ENCODE measurements at regions not wholly inside any gene's neighbourhood (a gene's known extent, or its start where the extent isn't known, plus 50 kb on each side); places are given as distances from the start of the nearest gene placed in this dataset.
"Not testable (repeated sequence)": the region's sequence is repeated elsewhere in the genome, so short reads cannot be mapped to it uniquely, and the experiment has no call there.

GRCh38 chr6:155543166-155543847 lies 87.7 kb upstream of the NOX3 start:
- no peak for TF ChIP-seq CTCF (IDR thresholded peaks at IDR 0.05; ENCODE audit: low read depth, low read length, missing control alignments)
- no peak overlapping the region for H3K4me3 ChIP-seq (ENCODE audit: low read depth, low read length)
- in situ Hi-C loops (cut with HindIII; ENCODE audit: low sequenced_read_pairs), result no loop called here
- DNase-seq (ENCODE audit: low read depth), result no peak

- H3K4me3 ChIP-seq (ENCODE audit: low read depth, low read length), result no peak overlapping the region
- in situ Hi-C loops (cut with HindIII; ENCODE audit: low sequenced_read_pairs), result no loop called here
- no peak for DNase-seq (ENCODE audit: low read depth)
- TF ChIP-seq CTCF (IDR thresholded peaks at IDR 0.05; ENCODE audit: low read depth, low read length, missing control alignments), result no peak
These were observed 86.4 kb upstream of the NOX3 start for GRCh38 chr6:155542036-155542435.

GRCh38 chr6:155538708-155539390 lies 83.2 kb upstream of the NOX3 start:
- DNase-seq (ENCODE audit: low read depth), result no peak
- no peak for TF ChIP-seq CTCF (IDR thresholded peaks at IDR 0.05; ENCODE audit: low read depth, low read length, missing control alignments)
- in situ Hi-C loops (cut with HindIII; ENCODE audit: low sequenced_read_pairs), result no loop called here
- H3K4me3 ChIP-seq (ENCODE audit: low read depth, low read length), result no peak overlapping the region

- H3K4me3 ChIP-seq (ENCODE audit: low read depth, low read length), result no peak overlapping the region
- in situ Hi-C loops (cut with HindIII; ENCODE audit: low sequenced_read_pairs), result no loop called here
- TF ChIP-seq CTCF (IDR thresholded peaks at IDR 0.05; ENCODE audit: low read depth, low read length, missing control alignments), result no peak
- no peak for DNase-seq (ENCODE audit: low read depth)
These were observed 79.0 kb upstream of the NOX3 start for GRCh38 chr6:155534678-155535077.

GRCh38 chr6:155530219-155530834 lies 74.7 kb upstream of the NOX3 start:
- in situ Hi-C loops (cut with HindIII; ENCODE audit: low sequenced_read_pairs), result no loop called here
- H3K4me3 ChIP-seq (ENCODE audit: low read depth, low read length), result no peak overlapping the region
- TF ChIP-seq CTCF (IDR thresholded peaks at IDR 0.05; ENCODE audit: low read depth, low read length, missing control alignments), result peak; percentile 74
- DNase-seq (ENCODE audit: low read depth), result peak; percentile 31

GRCh38 chr6:155529814-155530213 lies 74.2 kb upstream of the NOX3 start:
- DNase-seq (ENCODE audit: low read depth); in situ Hi-C loops (cut with HindIII; ENCODE audit: low sequenced_read_pairs); H3K4me3 ChIP-seq (ENCODE audit: low read depth, low read length): not testable (repeated sequence)

- DNase-seq (ENCODE audit: low read depth), result peak; percentile 48
- in situ Hi-C loops (cut with HindIII; ENCODE audit: low sequenced_read_pairs), result no loop called here
- no peak for TF ChIP-seq CTCF (IDR thresholded peaks at IDR 0.05; ENCODE audit: low read depth, low read length, missing control alignments)
- no peak overlapping the region for H3K4me3 ChIP-seq (ENCODE audit: low read depth, low read length)
These were observed 73.4 kb upstream of the NOX3 start for GRCh38 chr6:155528982-155529453.

All from astrocyte of the cerebellum (primary cell).